ENCODE measurements at regions not wholly inside any gene's neighbourhood (a gene's known extent, or its start where the extent isn't known, plus 50 kb on each side); places are given as distances from the start of the nearest gene placed in this dataset.

DNA sequence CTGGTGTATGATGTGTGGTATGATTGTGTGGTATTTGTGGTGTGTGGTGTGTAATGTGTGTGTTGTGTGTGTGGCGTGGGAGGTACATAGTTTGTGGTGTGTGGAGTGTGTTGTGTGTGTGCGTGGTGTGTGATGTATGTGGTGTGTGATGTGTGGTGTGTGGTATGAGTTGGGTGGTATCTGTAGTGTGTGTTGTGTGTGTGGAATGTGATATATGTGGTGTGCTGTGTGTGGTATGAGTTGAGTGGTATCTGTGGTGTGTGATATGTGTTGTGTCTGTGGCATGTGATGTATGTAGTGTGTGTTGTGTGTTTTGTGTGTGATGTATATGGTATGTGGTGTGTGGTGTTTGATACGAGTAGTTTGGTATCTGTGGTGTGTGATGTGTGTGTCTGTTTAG, 272.5 kb upstream of the IRX1 start:
- Histone ChIP-seq H3K27me3 (ENCODE audit: insufficient read depth, low read length) (no peaks in the 10 kb centered on the region), H3K9me3 (ENCODE audit: low read depth, low read length) (peaks cover 8% of the 10 kb centered on the region), H3K4me3 (ENCODE audit: low read length) (no peak overlapping the region), H3K4me1 (ENCODE audit: insufficient read depth, low read length) (no peaks in the 10 kb centered on the region)

DNA sequence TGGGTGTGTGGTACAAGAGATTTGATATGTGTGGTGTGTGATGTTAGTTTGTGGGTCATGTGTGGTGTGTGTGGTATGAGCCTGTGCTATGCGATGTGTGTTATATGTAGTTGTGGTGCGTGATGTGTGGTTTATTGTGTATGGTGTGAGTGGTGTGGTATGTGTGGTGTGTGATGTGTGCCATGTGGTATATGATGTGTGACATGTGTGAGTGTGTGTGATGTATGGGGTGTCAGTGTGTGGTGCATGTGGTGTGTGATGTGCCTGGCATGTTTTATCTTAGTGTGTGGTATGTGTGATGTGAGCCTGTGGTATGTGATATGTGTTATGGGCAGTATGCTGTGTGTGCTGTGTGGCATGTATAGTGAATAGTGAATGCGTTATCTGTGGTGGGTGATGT, 273.0 kb upstream of the IRX1 start:
- Histone ChIP-seq H3K4me1 (ENCODE audit: insufficient read depth, low read length) (no peaks in the 10 kb centered on the region), H3K9me3 (ENCODE audit: low read depth, low read length) (peaks cover 8% of the 10 kb centered on the region), H3K4me3 (ENCODE audit: low read length) (no peak overlapping the region), H3K27me3 (ENCODE audit: insufficient read depth, low read length) (no peaks in the 10 kb centered on the region)

DNA sequence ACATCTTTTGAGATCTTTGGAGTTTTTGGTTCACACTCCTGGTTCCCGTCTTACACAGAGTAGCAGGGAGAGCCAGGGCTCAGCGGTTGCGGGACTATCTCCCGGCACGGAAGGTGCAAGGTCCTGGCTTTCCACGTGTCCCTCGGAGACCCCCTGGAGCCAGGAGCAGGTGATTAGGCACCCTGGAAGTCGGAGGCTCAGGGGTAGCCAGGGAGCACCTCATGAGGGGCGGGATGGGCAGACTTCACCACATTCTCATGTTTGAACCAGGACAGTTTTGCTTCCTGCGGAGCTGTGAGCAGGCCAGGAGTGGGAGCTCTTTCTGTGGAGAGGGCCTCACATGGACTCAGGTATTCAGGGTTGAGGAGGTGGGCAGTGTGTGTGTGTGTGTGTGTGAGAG, 273.7 kb upstream of the IRX1 start:
- no peaks in the 10 kb centered on the region for H3K4me1 ChIP-seq (ENCODE audit: insufficient read depth, low read length)
- H3K27me3 ChIP-seq (ENCODE audit: insufficient read depth, low read length) = no peaks in the 10 kb centered on the region
- H3K9me3 ChIP-seq (ENCODE audit: low read depth, low read length) = peaks cover 8% of the 10 kb centered on the region
- no peak overlapping the region for H3K4me3 ChIP-seq (ENCODE audit: low read length)

DNA sequence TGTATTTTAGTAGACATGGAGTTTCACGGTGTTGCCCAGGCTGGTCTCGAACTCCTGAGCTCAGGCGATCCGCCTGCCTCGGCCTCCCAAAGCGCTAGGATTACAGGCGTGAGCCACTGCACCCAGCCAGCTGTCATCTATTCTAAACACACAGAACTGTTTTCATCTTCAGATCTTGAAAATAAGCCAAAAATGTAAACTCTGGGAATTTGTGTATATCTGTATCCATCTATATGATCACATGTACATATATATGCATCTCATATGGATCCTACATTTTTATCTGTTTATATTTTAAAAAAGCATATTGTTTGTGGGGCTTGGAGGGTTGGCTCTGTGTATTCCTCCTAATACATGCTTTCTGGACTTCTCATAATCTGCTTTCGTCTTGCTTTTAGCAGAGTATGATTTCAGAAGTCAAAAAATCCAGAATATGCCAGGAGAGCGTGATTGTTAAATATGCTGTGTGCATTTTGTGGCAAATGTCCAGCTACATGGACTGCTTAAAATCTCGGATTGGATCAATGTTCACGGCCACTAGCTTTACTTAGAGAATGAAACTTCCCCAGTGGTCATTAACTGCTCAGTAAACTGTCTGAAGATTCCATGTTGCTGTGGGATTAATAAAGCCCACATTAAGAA, 274.4 kb upstream of the IRX1 start:
- no peak overlapping the region for H3K4me3 ChIP-seq (ENCODE audit: low read length)
- no peaks in the 10 kb centered on the region for H3K27me3 ChIP-seq (ENCODE audit: insufficient read depth, low read length)
- H3K9me3 ChIP-seq (ENCODE audit: low read depth, low read length) = peaks cover 8% of the 10 kb centered on the region
- H3K4me1 ChIP-seq (ENCODE audit: insufficient read depth, low read length) = no peaks in the 10 kb centered on the region

DNA sequence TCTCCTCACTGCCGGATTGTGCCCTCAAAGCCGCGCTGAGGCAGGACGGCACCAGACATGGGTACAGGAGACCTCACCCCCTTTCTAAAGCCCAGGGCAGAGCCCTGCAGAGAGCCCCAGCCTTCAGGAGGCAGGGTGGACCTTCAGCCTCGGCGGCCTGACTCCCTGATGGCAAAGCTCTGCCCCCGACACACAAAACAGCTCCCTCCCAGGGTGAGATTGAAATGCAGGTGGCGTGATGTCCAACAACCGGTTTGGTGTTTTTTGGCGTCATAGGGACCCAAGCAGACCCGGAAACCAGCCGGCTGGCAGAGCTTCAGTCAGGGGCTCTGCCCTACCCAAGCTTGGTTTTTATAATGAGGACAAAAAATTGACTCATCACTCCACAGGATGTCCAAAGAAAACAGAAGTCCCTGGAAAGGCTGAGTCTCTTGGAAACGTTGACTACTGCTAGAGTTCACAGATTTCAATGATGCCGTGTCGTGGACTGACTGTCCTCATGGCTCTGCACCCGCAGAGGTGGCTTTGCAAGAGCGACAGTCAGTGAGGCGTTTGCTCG, 275.2 kb upstream of the IRX1 start:
- Histone ChIP-seq H3K9me3 (ENCODE audit: low read depth, low read length) (peaks cover 8% of the 10 kb centered on the region), H3K4me1 (ENCODE audit: insufficient read depth, low read length) (no peaks in the 10 kb centered on the region), H3K27me3 (ENCODE audit: insufficient read depth, low read length) (no peaks in the 10 kb centered on the region), H3K4me3 (ENCODE audit: low read length) (no peak overlapping the region)

DNA sequence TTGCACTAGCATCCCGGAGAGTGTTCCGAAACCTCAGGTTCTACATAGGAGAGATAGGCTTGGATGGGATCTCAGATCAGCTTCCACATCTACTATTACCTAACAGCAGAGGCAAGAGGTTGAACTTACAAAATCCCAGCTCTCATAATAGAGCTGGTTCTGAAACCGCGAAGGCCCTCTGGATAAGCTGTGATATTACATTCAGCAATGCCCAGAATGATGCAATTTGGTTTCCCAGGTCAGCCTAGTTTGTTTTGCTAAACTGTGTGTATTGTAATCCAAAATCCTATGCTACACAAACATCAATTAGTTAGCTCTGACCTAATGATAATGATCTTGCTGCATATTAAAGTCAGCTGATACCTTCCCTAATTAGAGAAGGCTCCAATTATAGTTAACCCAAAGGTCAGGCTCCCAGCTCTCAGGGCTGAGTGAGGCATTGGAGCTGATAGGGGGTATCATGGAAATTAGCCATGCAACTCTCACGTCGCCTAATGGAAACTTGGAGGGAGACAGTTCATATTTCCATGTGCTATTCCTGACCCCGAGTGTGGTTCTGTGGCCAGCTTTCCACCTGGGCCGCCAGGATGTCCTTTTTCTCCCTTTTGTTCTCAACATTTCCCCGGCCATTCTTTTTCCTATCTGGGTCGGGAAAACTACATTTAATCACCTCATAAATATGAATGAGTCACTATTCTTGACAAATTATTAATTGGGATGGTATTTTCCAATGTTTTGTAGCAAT, 278.4 kb upstream of the IRX1 start:
- H3K4me1 ChIP-seq (ENCODE audit: insufficient read depth, low read length) = no peaks in the 10 kb centered on the region
- H3K4me3 ChIP-seq (ENCODE audit: low read length) = no peak overlapping the region
- no peaks in the 10 kb centered on the region for H3K9me3 ChIP-seq (ENCODE audit: low read depth, low read length)
- no peaks in the 10 kb centered on the region for H3K27me3 ChIP-seq (ENCODE audit: insufficient read depth, low read length)

DNA sequence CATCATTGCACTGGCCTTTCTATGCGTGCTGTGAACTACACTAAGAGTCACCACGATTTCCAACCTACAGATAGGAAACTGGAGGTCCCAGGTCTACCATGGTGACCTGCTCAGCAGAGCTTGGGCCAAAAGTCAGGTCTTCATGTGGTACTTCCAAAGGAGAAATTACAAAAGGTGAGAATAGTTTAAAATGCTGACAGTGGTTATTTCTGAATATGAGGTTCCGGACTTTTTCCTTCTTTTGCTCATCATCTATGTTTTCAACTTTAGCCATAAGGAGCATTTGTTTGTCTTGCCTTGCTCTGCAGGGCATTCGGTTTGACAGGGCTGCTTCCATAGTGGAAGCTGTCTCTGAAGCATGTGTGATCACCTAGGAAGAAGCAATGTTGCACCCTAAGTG, 282.1 kb upstream of the IRX1 start:
- Histone ChIP-seq H3K4me1 (ENCODE audit: insufficient read depth, low read length) (no peaks in the 10 kb centered on the region), H3K27me3 (ENCODE audit: insufficient read depth, low read length) (no peaks in the 10 kb centered on the region), H3K9me3 (ENCODE audit: low read depth, low read length) (no peaks in the 10 kb centered on the region), H3K4me3 (ENCODE audit: low read length) (no peak overlapping the region)

DNA sequence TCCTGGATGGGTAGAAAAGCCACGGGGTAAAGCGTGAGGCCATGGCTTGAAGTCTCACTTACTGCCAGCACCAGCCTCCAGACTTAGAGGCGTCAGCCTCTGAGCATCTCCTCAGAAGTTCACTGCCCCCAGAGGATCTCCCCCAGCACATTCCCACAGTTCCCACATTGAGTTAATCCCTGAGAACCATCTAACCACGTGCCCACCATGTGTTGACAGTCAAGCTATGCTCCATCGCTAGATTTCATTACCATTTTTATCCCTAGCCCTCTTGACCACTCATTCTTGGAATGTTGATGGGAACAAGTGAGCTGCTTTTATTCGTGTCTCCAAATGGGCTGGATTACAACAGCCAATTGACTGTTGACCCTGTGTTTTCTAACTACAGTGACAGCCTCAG, 283.3 kb upstream of the IRX1 start:
- H3K9me3 ChIP-seq (ENCODE audit: low read depth, low read length) = no peaks in the 10 kb centered on the region
- no peak overlapping the region for H3K4me3 ChIP-seq (ENCODE audit: low read length)
- no peaks in the 10 kb centered on the region for H3K27me3 ChIP-seq (ENCODE audit: insufficient read depth, low read length)
- no peaks in the 10 kb centered on the region for H3K4me1 ChIP-seq (ENCODE audit: insufficient read depth, low read length)

DNA sequence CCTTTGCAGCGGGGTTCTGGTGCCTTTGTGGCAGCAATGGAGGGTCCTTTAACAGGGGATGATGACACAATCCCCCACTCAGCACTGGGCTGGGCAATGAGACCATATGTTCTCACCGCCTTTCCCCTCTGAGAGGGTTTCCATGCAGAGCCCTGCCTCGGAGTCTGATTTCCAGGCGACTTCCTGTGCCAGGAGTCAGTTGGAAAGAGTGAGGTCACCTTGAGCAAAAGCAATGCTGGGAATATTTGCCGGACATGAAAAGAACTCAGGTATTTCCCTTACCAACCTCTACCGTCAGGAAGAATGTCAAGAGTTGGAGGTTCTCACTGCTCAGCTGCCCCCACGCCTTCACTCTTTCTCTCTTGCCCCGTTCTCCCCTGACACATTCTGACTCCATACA, 284.2 kb upstream of the IRX1 start:
- no peaks in the 10 kb centered on the region for H3K27me3 ChIP-seq (ENCODE audit: insufficient read depth, low read length)

DNA sequence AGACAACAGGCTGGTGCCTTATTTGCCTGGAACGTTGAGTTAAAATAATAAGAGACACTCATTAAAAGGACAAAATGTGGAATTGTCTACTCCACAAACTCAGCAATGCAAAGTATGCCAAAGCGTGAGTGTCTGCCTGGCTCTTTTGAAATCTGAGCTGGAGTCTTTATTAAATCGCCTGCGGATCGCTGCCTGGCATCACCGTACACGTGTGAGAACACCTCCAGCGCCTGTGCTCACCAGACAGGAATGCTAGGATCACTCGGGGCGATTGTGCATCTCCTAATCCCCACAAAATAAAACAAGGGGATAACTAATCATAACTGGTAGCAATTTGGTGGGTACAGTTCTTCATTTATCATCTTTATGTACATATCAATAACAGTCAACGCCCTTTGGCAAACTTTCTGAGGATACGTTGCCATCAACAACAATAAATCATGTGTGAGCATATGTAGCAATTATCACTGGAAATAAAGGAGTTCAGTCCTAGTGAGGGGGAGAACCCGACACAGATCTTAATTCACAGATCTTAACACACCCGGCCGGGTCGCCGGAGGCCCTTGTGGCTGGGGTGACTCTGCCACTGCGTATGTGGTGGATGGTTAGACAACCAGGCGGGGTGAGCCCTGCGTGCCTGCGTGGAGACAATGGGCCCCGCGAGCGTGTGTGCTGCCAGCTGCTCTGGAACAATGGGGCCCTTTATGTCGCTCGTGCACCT, 284.9 kb upstream of the IRX1 start:
- no peak overlapping the region for H3K4me3 ChIP-seq (ENCODE audit: low read length)

More for the DNA sequence above, 284.2 kb upstream of the IRX1 start:
- H3K4me3 ChIP-seq (ENCODE audit: low read length) = no peak overlapping the region
- no peaks in the 10 kb centered on the region for H3K4me1 ChIP-seq (ENCODE audit: insufficient read depth, low read length)
- no peaks in the 10 kb centered on the region for H3K9me3 ChIP-seq (ENCODE audit: low read depth, low read length)

DNA sequence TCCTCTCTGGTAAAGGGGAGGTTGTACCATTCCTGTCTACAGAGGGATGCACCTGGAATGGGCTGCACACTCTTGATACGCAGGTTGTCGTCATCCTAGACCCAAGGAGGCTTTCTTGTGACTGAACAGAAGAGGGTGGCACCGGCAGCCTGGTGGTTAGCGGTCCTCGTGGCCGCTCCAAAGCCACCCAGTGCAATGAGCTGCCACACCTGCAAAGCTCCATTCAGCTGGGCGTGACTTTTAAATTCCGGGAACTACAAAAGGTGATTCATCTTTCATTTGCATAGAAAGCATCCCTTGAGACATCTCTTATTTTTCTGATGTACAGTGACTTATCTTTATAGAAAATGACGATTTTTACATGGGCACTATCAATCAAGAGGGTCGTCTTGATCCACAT, 286.1 kb upstream of the IRX1 start:
- H3K27me3 ChIP-seq (ENCODE audit: insufficient read depth, low read length) = no peaks in the 10 kb centered on the region
- no peaks in the 10 kb centered on the region for H3K4me1 ChIP-seq (ENCODE audit: insufficient read depth, low read length)
- H3K4me3 ChIP-seq (ENCODE audit: low read length) = no peak overlapping the region
- no peaks in the 10 kb centered on the region for H3K9me3 ChIP-seq (ENCODE audit: low read depth, low read length)

More for the DNA sequence above, 284.9 kb upstream of the IRX1 start:
- Histone ChIP-seq H3K4me1 (ENCODE audit: insufficient read depth, low read length) (no peaks in the 10 kb centered on the region), H3K27me3 (ENCODE audit: insufficient read depth, low read length) (no peaks in the 10 kb centered on the region), H3K9me3 (ENCODE audit: low read depth, low read length) (no peaks in the 10 kb centered on the region)

DNA sequence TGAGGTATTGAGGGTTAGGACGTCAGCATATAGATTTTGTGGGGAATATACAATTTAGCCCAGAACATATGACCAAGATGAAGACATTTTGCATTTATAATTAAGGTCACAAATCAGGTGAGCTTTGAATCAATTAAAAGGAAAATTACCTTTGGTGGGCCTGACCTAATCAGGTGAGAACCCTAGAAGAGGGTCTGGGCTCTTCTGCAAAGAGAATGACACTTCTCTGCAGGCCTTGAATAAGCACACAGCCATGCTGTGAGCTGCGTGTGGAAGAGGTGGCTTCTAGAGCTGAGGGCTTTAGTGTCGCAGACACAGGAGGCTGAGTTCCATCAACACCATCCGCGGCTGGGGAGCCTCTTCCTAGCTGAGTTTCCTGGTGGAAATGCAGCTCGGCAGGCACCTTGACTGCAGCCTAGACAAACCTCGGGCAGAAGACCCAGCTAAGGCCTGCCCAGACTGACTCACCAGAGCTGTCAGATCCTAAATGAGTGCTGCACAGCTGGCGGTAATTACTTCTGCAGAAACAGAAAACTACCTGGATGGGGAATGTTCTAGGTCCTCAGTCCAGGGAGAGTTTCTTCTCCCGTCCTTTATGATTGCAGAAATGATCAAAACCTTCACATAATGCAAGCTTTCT, 287.5 kb upstream of the IRX1 start:
- no peaks in the 10 kb centered on the region for H3K4me1 ChIP-seq (ENCODE audit: insufficient read depth, low read length)
- no peaks in the 10 kb centered on the region for H3K9me3 ChIP-seq (ENCODE audit: low read depth, low read length)
- no peak overlapping the region for H3K4me3 ChIP-seq (ENCODE audit: low read length)

DNA sequence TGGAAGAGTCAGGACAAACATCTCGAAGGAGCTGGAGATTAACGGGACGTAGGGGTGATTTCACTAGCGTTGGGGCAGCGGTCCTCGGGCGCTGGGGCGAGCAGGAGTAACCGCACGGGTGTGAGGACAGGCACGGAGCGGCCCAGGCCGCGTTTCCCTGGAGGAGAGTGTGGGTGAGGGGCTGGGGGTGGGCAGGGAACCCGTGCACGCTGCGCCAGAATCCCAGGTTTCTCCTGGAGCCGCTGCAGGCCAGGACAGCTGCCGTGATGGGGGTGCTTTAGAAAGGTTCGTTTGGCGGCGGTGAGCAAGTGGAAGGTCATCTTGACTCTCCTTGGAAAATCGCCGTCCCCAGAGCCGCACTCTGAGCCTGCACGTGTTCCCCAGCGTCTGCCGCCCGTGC, 290.2 kb upstream of the IRX1 start:
- no peaks in the 10 kb centered on the region for H3K27me3 ChIP-seq (ENCODE audit: insufficient read depth, low read length)
- no peaks in the 10 kb centered on the region for H3K9me3 ChIP-seq (ENCODE audit: low read depth, low read length)
- no peak overlapping the region for H3K4me3 ChIP-seq (ENCODE audit: low read length)
- no peaks in the 10 kb centered on the region for H3K4me1 ChIP-seq (ENCODE audit: insufficient read depth, low read length)

More for the DNA sequence above, 287.5 kb upstream of the IRX1 start:
- H3K27me3 ChIP-seq (ENCODE audit: insufficient read depth, low read length) = no peaks in the 10 kb centered on the region

DNA sequence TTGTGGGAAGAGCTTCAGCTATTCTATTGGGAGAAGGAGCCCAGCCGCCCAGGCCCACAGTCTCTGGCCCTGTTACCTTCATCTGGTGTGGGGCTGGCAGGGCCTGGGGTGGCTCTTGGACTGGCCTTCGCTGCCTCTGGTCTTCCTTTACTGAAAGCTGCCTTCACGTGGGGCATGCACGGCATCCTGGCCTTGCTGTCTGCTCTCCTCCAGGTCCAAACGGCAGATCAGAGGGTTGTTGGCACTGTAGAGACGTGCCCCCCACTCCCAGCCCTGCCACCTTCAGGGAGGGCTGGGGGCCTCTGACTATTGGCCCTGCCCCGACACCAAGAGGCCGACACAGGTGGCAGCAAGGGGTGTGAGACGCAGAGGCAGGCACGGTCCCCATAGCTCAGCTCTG, 291.3 kb upstream of the IRX1 start:
- H3K27me3 ChIP-seq (ENCODE audit: insufficient read depth, low read length) = no peaks in the 10 kb centered on the region

DNA sequence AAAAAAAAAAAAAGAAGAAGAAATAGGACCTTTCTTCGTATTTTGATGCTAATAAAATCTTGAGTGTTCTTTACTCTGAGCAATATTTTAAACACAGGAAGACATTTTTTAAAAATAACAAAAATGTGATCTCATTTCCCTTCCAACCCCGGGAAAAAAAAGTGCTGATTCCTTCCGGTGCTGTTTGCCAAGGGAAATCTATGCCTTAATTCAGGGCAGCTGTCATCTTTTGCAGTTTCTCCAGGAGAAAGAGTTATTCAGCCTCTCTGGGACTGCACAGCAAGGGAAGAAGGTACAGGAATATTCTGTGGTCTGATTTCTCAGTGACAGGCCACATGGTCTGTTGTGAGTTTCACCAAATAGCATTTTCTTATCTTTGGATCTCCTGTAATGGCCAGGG, 291.9 kb upstream of the IRX1 start:
- Histone ChIP-seq H3K9me3 (ENCODE audit: low read depth, low read length) (no peaks in the 10 kb centered on the region), H3K4me3 (ENCODE audit: low read length) (no peak overlapping the region), H3K4me1 (ENCODE audit: insufficient read depth, low read length) (no peaks in the 10 kb centered on the region), H3K27me3 (ENCODE audit: insufficient read depth, low read length) (no peaks in the 10 kb centered on the region)

More for the DNA sequence above, 291.3 kb upstream of the IRX1 start:
- H3K9me3 ChIP-seq (ENCODE audit: low read depth, low read length) = no peaks in the 10 kb centered on the region
- no peak overlapping the region for H3K4me3 ChIP-seq (ENCODE audit: low read length)
- no peaks in the 10 kb centered on the region for H3K4me1 ChIP-seq (ENCODE audit: insufficient read depth, low read length)
